22Rv1 (cell line): ENCODE measurements at regions not wholly inside any gene's neighbourhood (a gene's known extent, or its start where the extent isn't known, plus 50 kb on each side); places are given as distances from the start of the nearest gene placed in this dataset.

Source experiments
- H3K27ac ChIP-seq: fragments of 450-650 bp; 2 replicates; pipeline ENCODE4 v1.5.1; 2017
- ZFX ChIP-seq: fragments of 450-650 bp; IDR thresholded peaks from 2 replicates; pipeline ENCODE4 v1.6.1; 2017; ENCODE audit warnings: antibody characterized with exemption, borderline replicate concordance
- TF ChIP-seq, protein P1 (sequence below): fragments of 450-650 bp; IDR thresholded peaks from 2 replicates; pipeline ENCODE4 v1.5.1; 2017; ENCODE audit warnings: mild to moderate bottlenecking

DNA sequence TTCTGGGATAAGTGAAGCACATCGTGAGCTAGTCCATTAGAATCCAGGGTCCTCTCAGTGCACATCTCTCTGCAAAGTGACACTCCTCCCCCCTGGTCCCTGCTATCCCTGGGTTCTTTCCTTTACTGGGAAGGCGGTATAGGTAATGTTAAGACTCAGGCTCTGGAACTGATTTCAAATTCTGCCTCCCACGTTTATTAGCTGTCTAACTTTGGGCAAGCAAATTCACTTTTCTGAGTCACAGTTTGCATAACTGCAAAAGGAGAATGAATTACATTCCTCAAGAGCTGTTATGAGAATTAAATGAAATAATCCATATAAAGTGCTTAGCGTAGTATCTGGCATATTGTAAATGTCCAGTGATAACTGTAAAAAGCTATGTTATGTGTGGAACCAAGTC, 168.1 kb upstream of the LRRN1 start:
- no peak overlapping the region for H3K27ac ChIP-seq
- TF ChIP-seq, protein P1, sequence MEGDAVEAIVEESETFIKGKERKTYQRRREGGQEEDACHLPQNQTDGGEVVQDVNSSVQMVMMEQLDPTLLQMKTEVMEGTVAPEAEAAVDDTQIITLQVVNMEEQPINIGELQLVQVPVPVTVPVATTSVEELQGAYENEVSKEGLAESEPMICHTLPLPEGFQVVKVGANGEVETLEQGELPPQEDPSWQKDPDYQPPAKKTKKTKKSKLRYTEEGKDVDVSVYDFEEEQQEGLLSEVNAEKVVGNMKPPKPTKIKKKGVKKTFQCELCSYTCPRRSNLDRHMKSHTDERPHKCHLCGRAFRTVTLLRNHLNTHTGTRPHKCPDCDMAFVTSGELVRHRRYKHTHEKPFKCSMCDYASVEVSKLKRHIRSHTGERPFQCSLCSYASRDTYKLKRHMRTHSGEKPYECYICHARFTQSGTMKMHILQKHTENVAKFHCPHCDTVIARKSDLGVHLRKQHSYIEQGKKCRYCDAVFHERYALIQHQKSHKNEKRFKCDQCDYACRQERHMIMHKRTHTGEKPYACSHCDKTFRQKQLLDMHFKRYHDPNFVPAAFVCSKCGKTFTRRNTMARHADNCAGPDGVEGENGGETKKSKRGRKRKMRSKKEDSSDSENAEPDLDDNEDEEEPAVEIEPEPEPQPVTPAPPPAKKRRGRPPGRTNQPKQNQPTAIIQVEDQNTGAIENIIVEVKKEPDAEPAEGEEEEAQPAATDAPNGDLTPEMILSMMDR, result no peak
- no peak for TF ChIP-seq ZFX

DNA sequence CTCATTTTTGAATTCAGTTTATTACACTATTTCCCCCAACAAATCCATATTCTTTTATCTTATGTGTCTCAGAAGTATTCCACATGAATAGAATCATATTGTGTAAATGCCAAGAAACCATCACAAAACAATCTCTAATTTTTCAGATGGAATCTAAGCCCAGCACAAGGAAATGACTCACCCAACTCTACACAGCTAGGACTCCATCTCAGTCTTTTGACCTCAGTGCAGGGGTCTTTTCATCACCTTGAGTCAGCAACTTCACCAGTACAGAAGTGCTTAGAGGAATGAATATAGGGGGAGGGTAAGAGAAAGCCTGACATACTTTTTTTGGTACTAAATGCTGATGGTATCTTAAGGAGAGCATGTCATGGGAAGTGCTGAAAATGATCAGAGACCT, 169.3 kb upstream of the LRRN1 start:
- TF ChIP-seq ZFX, result no peak
- TF ChIP-seq, protein P1, result no peak
- H3K27ac ChIP-seq, result no peak overlapping the region

DNA sequence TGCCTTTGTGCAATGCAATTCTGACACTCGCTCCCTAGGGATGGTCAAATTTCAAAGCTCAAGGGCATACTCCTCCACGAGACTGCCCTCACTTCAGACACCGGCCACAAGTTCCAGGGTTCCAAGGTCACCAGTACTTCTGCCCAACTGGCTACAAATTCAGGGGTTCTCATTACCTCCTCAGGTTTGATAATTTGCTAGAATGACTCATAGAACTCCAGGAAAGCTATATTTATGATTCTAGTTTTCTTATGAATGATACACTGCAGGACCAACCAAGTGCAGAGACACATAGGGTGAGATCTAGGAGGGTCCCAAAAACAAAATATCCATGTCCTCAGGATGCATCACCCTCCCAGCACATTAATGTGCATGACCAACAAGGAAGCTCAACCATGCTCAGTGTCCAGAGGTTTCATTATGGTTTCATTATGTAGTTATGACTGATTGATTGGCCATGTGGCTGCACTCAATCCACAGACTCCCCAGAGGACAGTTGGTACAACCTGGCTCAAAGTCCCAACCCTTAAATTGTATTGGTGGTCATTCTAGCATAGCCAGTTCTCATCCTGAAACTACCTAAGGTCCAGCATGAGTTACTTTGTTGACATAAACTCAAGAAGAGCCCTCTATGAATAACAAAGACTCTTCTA, 170.4 kb upstream of the LRRN1 start:
- TF ChIP-seq, protein P1, result no peak
- no peak for TF ChIP-seq ZFX
- H3K27ac ChIP-seq, result no peak overlapping the region

DNA sequence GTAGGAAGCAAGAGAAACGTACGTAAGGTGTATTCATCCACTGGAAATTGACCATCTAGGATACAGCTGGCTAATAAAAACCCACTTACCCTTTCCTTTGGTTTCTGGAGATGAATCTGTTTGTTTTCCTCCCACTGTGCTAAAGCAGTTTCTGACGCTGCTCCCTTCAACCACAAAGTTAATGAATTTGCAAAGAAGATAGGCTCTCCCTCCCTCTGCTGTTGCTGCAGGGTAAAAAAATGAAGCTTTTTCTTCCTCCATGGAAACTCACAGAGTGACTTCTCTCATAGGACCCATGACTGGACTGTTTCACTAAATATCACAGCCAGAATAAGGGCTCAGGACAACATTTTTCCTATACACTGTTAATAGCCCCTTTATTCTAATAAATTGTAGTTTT, 172.1 kb upstream of the LRRN1 start:
- no peak overlapping the region for H3K27ac ChIP-seq
- TF ChIP-seq, protein P1, result no peak
- no peak for TF ChIP-seq ZFX

DNA sequence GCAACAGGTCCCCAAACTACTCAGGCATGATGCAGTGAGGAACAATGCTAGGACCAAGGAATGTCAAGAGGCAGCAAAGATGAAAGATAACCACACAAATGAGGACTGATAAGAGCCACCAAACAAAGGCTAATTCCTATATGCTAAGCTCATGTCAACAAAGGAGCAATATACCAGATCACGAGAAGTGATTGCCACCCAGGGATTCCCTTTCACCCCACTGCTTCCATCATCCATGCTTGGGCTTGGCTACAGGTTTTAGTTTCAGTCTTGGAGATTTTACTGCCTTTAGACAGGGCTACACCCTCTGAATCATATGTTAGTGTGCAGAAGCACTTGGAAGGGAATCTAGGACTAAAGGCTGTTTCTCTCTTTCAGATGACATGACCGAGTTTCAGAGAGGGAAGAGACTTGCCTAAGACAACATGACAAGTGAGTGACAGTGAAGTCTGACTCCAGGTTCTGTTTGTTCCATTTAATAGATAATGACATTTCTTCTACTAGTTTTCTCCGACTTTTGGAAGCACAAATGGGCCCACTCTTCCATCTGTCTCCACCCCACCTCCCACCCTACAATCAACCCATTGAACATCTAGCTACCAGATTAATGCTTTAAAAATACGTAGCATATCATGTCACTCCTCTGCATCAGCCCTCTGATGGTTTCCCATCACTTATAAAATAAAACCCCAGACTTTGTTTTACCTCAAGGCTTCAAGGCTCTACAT, 173.5 kb upstream of the LRRN1 start:
- TF ChIP-seq, protein P1, result no peak
- TF ChIP-seq ZFX, result no peak
- H3K27ac ChIP-seq, result no peak overlapping the region

DNA sequence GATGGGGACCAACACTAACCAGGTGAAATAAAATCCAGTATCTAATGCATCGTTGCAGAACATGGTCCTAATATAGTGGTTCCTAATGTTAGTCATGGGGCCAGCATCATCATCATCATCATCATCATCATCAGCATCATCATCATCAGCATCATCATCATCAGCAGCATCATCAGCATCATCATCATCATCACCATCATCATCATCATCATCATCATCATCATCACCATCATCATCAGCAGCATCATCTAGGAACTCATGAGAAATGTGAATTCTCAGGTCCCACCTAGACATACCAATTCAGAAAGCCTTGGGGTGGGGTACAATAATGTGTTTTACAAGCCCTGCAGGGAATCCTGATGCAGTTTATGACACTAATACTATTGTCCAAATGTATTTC, 179.4 kb upstream of the LRRN1 start:
- TF ChIP-seq, protein P1, result no peak
- TF ChIP-seq ZFX, result no peak
- H3K27ac ChIP-seq, result no peak overlapping the region

DNA sequence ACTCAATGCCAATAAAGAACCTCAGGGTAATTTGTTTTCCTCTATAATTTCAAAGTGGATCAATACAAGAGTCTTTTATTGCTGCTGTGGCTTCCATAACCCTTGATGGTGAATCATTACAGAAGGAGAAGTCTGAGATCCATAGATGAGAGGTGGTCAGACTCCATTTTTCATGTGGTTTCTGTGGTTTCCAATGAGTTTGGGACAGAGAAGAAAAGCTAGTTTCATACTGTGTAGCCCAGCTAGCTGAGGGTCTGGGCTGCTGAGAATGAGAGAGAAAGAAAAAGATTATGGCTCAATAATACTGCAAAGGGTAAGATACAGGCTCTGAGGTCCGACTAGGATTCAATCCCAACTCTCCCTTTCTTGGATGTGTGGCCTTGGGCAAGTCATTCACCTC, 180.6 kb upstream of the LRRN1 start:
- H3K27ac ChIP-seq, result no peak overlapping the region
- TF ChIP-seq, protein P1, result no peak
- no peak for TF ChIP-seq ZFX
